ENCODE measurements at regions not wholly inside any gene's neighbourhood (a gene's known extent, or its start where the extent isn't known, plus 50 kb on each side); places are given as distances from the start of the nearest gene placed in this dataset.

DNA sequence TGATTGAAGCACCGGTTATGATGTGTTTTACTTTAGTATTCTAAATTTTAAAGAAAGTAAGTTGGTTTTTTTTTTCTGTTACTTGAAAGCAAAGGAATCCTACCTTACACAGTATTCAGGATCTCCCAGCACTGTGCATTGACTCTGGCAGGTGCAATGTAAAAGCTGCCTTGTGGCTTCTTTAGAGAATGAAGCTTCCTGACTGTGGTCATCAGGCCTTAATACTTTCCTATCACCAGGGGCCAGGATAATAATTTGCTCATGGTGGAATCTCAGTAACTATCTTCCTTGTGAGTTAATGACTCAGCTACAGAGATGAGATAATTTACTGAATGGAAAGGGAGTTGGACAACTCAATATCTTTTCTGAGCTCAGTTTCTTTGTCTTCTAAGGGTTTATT lies 435.5 kb upstream of the ZNF608 start:
- no peak for DNase-seq (ENCODE audit: low read depth)
- no peak overlapping the region for H3K4me3 ChIP-seq (ENCODE audit: low read depth, low read length)
- TF ChIP-seq, protein P1, sequence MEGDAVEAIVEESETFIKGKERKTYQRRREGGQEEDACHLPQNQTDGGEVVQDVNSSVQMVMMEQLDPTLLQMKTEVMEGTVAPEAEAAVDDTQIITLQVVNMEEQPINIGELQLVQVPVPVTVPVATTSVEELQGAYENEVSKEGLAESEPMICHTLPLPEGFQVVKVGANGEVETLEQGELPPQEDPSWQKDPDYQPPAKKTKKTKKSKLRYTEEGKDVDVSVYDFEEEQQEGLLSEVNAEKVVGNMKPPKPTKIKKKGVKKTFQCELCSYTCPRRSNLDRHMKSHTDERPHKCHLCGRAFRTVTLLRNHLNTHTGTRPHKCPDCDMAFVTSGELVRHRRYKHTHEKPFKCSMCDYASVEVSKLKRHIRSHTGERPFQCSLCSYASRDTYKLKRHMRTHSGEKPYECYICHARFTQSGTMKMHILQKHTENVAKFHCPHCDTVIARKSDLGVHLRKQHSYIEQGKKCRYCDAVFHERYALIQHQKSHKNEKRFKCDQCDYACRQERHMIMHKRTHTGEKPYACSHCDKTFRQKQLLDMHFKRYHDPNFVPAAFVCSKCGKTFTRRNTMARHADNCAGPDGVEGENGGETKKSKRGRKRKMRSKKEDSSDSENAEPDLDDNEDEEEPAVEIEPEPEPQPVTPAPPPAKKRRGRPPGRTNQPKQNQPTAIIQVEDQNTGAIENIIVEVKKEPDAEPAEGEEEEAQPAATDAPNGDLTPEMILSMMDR (IDR thresholded peaks at IDR 0.05; ENCODE audit: insufficient read depth, low read length): no peak

DNA sequence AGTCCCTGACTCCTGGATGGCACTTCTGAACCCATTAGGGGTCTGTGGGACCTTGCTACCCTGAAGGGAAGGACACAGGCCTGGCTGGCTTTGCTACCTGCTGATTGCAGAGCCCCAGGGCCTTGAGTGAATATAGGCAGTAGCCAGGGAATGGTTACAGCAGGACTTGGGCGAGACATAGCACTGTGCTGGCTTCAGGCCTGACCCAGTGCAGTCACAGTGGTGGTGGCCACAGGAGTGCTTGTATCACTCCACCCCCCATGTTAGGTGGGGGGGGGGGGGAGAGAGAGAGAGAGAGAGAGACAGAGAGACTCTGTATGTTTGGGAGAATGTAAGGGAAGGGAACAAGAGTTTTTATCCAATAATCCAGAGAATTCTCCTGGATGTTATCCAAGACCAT lies 439.3 kb upstream of the ZNF608 start:
- no peak overlapping the region for H3K4me3 ChIP-seq (ENCODE audit: low read depth, low read length)
- DNase-seq (ENCODE audit: low read depth): no peak
- TF ChIP-seq, protein P1 (IDR thresholded peaks at IDR 0.05; ENCODE audit: insufficient read depth, low read length): no peak

DNA sequence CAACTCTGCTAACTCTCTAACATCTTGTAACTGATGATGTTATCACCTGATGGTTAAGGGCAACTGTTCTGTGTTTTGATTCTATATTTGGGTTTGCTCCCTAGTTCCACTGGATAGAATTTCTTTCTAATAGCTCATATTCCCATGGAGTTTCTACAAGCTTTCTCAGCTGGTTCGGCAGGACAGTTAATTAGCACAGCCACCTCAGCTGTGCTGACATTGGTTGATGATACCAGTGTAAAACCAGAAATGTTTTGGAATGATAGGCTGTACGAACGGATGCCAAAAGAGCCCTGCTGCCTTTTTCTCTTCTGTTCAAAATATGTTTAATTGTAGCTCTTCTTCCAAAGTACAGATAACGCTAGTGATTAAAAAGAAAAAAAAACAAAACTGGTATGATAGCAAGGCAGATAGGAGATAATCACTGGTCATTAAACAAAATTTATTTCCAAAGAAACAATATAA lies 440.5 kb upstream of the ZNF608 start:
- TF ChIP-seq, protein P1 (IDR thresholded peaks at IDR 0.05; ENCODE audit: insufficient read depth, low read length): no peak
- no peak overlapping the region for H3K4me3 ChIP-seq (ENCODE audit: low read depth, low read length)
- DNase-seq (ENCODE audit: low read depth): no peak

DNA sequence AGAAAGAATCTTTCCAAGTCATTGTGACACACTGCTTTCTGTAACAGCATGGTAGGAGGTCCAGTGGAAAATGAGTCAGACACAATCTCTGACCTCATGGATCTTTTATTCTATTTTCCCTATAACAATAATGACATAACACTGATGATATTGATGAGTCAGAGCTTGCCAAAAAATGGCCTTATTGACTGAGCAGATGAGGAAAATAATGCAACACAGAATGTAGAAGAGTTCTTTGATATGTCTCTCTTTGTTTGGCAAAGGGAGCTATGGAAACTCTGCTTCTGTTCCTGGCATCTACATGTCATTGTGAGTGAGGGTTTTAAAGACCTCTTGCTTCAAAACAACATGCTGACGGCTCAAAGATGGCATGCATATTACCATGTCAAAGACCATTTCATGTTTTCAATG lies 443.1 kb upstream of the ZNF608 start:
- no peak overlapping the region for H3K4me3 ChIP-seq (ENCODE audit: low read depth, low read length)
- DNase-seq (ENCODE audit: low read depth): peak; percentile 30
- TF ChIP-seq, protein P1 (IDR thresholded peaks at IDR 0.05; ENCODE audit: insufficient read depth, low read length): no peak

DNA sequence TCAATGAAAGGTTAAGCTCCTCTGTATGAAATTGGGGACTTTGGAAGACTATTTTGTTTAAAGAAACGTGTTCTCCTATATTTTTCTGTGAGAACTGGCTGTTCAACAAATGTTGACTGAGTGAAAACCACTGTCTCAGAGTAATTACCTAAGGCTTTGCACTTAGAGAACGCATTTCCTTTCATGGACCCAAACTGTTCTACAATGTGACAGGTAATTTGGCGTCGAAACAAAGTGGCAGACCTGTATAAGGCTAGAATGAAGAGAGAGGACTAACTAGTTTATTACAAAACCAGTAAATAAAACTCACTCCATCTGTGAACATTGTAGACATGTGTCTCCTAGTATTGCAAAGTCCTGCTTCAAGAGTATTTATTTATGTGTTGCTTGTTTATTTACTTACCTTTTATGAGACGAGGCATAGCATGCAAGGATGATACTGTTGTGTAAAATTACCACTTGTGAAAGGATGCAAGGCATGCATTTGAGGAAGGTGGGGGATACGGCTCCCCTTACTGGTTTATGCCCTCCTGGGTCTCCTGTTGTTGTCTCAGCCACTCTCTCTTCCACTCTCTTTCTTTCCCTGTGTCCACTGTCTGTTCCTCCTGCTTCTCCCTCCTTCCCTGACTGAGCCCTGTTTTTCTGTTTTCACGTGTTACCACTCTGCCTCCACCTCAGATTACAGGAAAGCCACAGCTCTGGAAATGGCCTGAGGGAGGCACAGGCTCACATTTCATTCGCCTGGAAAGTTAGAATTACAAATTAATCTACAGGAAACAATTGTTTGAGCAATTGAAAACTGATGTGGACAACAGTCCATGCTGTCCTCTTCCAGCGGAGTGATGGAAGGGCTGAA lies 444.0 kb upstream of the ZNF608 start:
- no peak for DNase-seq (ENCODE audit: low read depth)
- TF ChIP-seq, protein P1 (IDR thresholded peaks at IDR 0.05; ENCODE audit: insufficient read depth, low read length): no peak
- no peak overlapping the region for H3K4me3 ChIP-seq (ENCODE audit: low read depth, low read length)

DNA sequence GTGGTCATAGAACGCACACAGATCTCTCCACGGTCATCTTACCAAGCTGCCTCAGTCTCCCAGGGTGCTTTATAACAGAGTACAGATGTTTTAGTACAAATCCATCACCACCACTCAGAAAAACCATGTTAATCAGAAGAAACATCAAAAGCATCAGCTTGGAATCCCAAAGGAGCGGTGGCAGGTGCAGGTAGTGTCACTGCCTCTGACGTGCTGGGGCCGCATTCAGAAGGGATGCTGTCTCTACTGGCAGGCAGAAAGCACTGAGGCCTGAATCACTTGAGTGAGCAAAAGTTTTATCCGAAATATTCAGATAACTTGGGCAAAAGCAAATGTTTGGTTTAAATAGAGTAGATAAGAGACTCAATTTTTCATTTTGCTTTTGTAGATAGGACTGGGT lies 448.4 kb upstream of the ZNF608 start:
- TF ChIP-seq, protein P1 (IDR thresholded peaks at IDR 0.05; ENCODE audit: insufficient read depth, low read length): no peak
- DNase-seq (ENCODE audit: low read depth): no peak
- H3K4me3 ChIP-seq (ENCODE audit: low read depth, low read length): no peak overlapping the region
